H9 (cell line): ENCODE measurements at regions not wholly inside any gene's neighbourhood (a gene's known extent, or its start where the extent isn't known, plus 50 kb on each side); places are given as distances from the start of the nearest gene placed in this dataset.

Source experiments
- DNase-seq: peaks from one replicate; pipeline ENCODE4 v3.0.0-alpha.2; 2017
- H2AFZ ChIP-seq: one replicate; pipeline ENCODE4 v1.6.1; 2013; ENCODE audit warnings: mild to moderate bottlenecking, low read length, control low read depth, moderate library complexity
- H2AK5ac ChIP-seq: 2 replicates; pipeline ENCODE4 v1.6.1; 2013; ENCODE audit warnings: low read length, control low read depth, mixed read lengths; ENCODE audit not compliant: insufficient read length
- H2BK120ac ChIP-seq: one replicate; pipeline ENCODE4 v1.6.1; 2013; ENCODE audit warnings: low read depth, mild to moderate bottlenecking, low read length, control low read depth, inconsistent platforms; ENCODE audit not compliant: poor library complexity, severe bottlenecking
- H2BK12ac ChIP-seq: 2 replicates; pipeline ENCODE4 v1.6.1; 2013; ENCODE audit warnings: low read length, control low read depth, mixed read lengths, low read depth; ENCODE audit not compliant: insufficient read length
- H2BK15ac ChIP-seq: 2 replicates; pipeline ENCODE4 v1.6.1; 2013; ENCODE audit warnings: low read depth, low read length, control low read depth
- H2BK20ac ChIP-seq: one replicate; pipeline ENCODE4 v1.6.1; 2013; ENCODE audit warnings: low read depth, mild to moderate bottlenecking, low read length, control low read depth, inconsistent platforms; ENCODE audit not compliant: poor library complexity, severe bottlenecking
- H2BK5ac ChIP-seq: 2 replicates; pipeline ENCODE4 v1.6.1; 2013; ENCODE audit warnings: low read length, control low read depth, mixed read lengths; ENCODE audit not compliant: insufficient read length
- H3K14ac ChIP-seq: 2 replicates; pipeline ENCODE4 v1.6.1; 2013; ENCODE audit warnings: low read length, control low read depth; ENCODE audit not compliant: insufficient read depth
- H3K18ac ChIP-seq: 2 replicates; pipeline ENCODE4 v1.6.1; 2013; ENCODE audit warnings: low read depth, mild to moderate bottlenecking, mixed read lengths, low read length, control low read depth; ENCODE audit not compliant: insufficient read length
- H3K23ac ChIP-seq: 2 replicates; pipeline ENCODE4 v1.6.1; 2013; ENCODE audit warnings: low read length, control low read depth, mixed read lengths, low read depth; ENCODE audit not compliant: insufficient read length
- H3K23me2 ChIP-seq: 2 replicates; pipeline ENCODE4 v1.6.1; 2013; ENCODE audit warnings: low read depth, mild to moderate bottlenecking, mixed read lengths, low read length, control low read depth; ENCODE audit not compliant: insufficient read length, poor library complexity, severe bottlenecking
- H3K27ac ChIP-seq: 2 replicates; pipeline ENCODE4 v1.5.1; 2013; ENCODE audit warnings: low read length, control low read depth, mixed read lengths, low read depth; ENCODE audit not compliant: insufficient read length
- H3K27me3 ChIP-seq: 2 replicates; pipeline ENCODE4 v1.6.1; 2013; ENCODE audit warnings: low read length, control low read depth, inconsistent platforms; ENCODE audit not compliant: insufficient read depth
- H3K4ac ChIP-seq: 2 replicates; pipeline ENCODE4 v1.6.1; 2013; ENCODE audit warnings: low read depth, mild to moderate bottlenecking, control low read depth, inconsistent platforms, low read length, moderate library complexity
- H3K4me1 ChIP-seq: 2 replicates; pipeline ENCODE4 v1.6.1; 2013; ENCODE audit warnings: low read length, control low read depth, inconsistent platforms; ENCODE audit not compliant: insufficient read depth
- H3K4me2 ChIP-seq: 2 replicates; pipeline ENCODE4 v1.6.1; 2013; ENCODE audit warnings: low read length, control low read depth, mixed read lengths; ENCODE audit not compliant: insufficient read length, insufficient read depth
- H3K56ac ChIP-seq: 2 replicates; pipeline ENCODE4 v1.6.1; 2013; ENCODE audit warnings: low read depth, mild to moderate bottlenecking, mixed read lengths, low read length, control low read depth; ENCODE audit not compliant: insufficient read length
- H3K79me1 ChIP-seq: 2 replicates; pipeline ENCODE4 v1.6.1; 2013; ENCODE audit warnings: low read depth, mild to moderate bottlenecking, moderate library complexity, low read length, control low read depth, inconsistent platforms; ENCODE audit not compliant: insufficient read depth, poor library complexity, severe bottlenecking
- H3K79me2 ChIP-seq: 2 replicates; pipeline ENCODE4 v1.6.1; 2013; ENCODE audit warnings: low read length, control low read depth, inconsistent platforms; ENCODE audit not compliant: insufficient read depth
- H3K9ac ChIP-seq: 2 replicates; pipeline ENCODE4 v1.6.1; 2013; ENCODE audit warnings: low read length, control low read depth, mixed read lengths; ENCODE audit not compliant: insufficient read length; ENCODE audit errors: extremely low read depth
- H3K9me3 ChIP-seq: one replicate; pipeline ENCODE4 v1.6.1; 2013; ENCODE audit warnings: low read depth, low read length, inconsistent platforms; ENCODE audit not compliant: control insufficient read depth
- H3T11ph ChIP-seq: one replicate; pipeline ENCODE4 v1.6.1; 2013; ENCODE audit warnings: mild to moderate bottlenecking, low read length, control low read depth, inconsistent platforms
- H4K20me1 ChIP-seq: one replicate; pipeline ENCODE4 v1.6.1; 2013; ENCODE audit not compliant: control insufficient read depth, insufficient read length, insufficient read depth
- H4K5ac ChIP-seq: 2 replicates; pipeline ENCODE4 v1.6.1; 2013; ENCODE audit warnings: low read depth, mild to moderate bottlenecking, mixed read lengths, low read length, control low read depth; ENCODE audit not compliant: insufficient read length
- H4K8ac ChIP-seq: replicated peaks from 2 replicates; pipeline ENCODE4 v1.6.1; 2013; ENCODE audit warnings: low read length, control low read depth, mixed read lengths, low read depth; ENCODE audit not compliant: insufficient read length
- H4K91ac ChIP-seq: 2 replicates; pipeline ENCODE4 v1.6.1; 2013; ENCODE audit warnings: low read depth, mild to moderate bottlenecking, moderate library complexity, mixed read lengths, low read length, control low read depth; ENCODE audit not compliant: insufficient read length
- H3K27ac Mint-ChIP-seq, 3 experiments: 2 replicates in 2 of 3; 3 replicates in 1 of 3; pipeline ENCODE4 v1.8.0; 2020 to 2021; ENCODE audit warnings: mixed read lengths in 3 of 3, mild to moderate bottlenecking in 1 of 3, moderate library complexity in 1 of 3
- H3K27me3 Mint-ChIP-seq: 2 replicates; pipeline ENCODE4 v1.8.0; 2021; ENCODE audit warnings: low read depth, mild to moderate bottlenecking, moderate library complexity, mixed read lengths
- H3K36me3 Mint-ChIP-seq, 3 experiments: 2 replicates in 2 of 3; 3 replicates in 1 of 3; pipeline ENCODE4 v1.8.0; 2020 to 2021; ENCODE audit warnings: low read depth in 3 of 3, mixed read lengths in 3 of 3; ENCODE audit not compliant: insufficient read depth in 1 of 3
- H3K4me1 Mint-ChIP-seq, 2 experiments: 2 replicates each; pipeline ENCODE4 v1.8.0; 2020; ENCODE audit warnings: mixed read lengths in 2 of 2
- H3K4me3 Mint-ChIP-seq, 2 experiments: 2 replicates in 1 of 2; 3 replicates in 1 of 2; pipeline ENCODE4 v1.8.0; 2020 to 2021; ENCODE audit warnings: mild to moderate bottlenecking in 2 of 2, mixed read lengths in 2 of 2, moderate library complexity in 1 of 2
- H3K9me3 Mint-ChIP-seq, 2 experiments: 2 replicates in 1 of 2; 3 replicates in 1 of 2; pipeline ENCODE4 v1.8.0; 2020; ENCODE audit warnings: mild to moderate bottlenecking in 2 of 2, mixed read lengths in 2 of 2, moderate library complexity in 1 of 2
- CTCF ChIP-seq: fragments of 200-600 bp; sonication (generic); conservative IDR thresholded peaks from 3 replicates; pipeline ENCODE4 v1.8.0; 2021; ENCODE audit warnings: antibody characterized with exemption, mild to moderate bottlenecking
- WGBS: extraction: QIAGEN DNeasy Blood & Tissue Kit; methylation state at CpG from one replicate; pipeline ENCODE4 v1.1.7; 2013; ENCODE audit warnings: missing lambda C conversion rate, low lambda C conversion rate, mixed read lengths; ENCODE audit not compliant: insufficient read length; ENCODE audit errors: extremely low coverage; 5-methylcytosine and 5-hydroxymethylcytosine counted together

- no peaks in the 10 kb centered on the region for H3K9me3 ChIP-seq
- H3K4ac ChIP-seq: no peak overlapping the region
- no peak overlapping the region for H3K23ac ChIP-seq
- no peaks in the 10 kb centered on the region for H4K20me1 ChIP-seq
- no peak for TF ChIP-seq CTCF
- H3K79me1 ChIP-seq: no peaks in the 10 kb centered on the region
- no peak overlapping the region for H3K14ac ChIP-seq
- H2BK5ac ChIP-seq: no peak overlapping the region
- H3K4me1 ChIP-seq: peaks cover 5% of the 10 kb centered on the region
- H2BK120ac ChIP-seq: no peak overlapping the region
- no peak overlapping the region for H3K56ac ChIP-seq
- H3K4me2 ChIP-seq: no peak overlapping the region
- H2AFZ ChIP-seq: no peak overlapping the region
- no peak overlapping the region for H2BK12ac ChIP-seq
- H2BK20ac ChIP-seq: no peak overlapping the region
- no peak overlapping the region for H4K91ac ChIP-seq
- H3K23me2 ChIP-seq: no peaks in the 10 kb centered on the region
- no CpG with 5 or more reads among the region's 4 CpGs for WGBS
- H3K18ac ChIP-seq: no peak overlapping the region
- Mint-ChIP-seq H3K36me3 (no peaks in the 10 kb centered on the region), H3K9me3 (no peaks in the 10 kb centered on the region), H3K4me1 (peaks cover 27 to 32% of the 10 kb centered on the region in 2 experiments), H3K27ac (no peak overlapping the region), H3K4me3 (no peak overlapping the region), H3K27me3 (no peaks in the 10 kb centered on the region)
- no peak for DNase-seq
- no peak overlapping the region for H3T11ph ChIP-seq
- no peak overlapping the region for H3K9ac ChIP-seq
- no peak overlapping the region for H3K27ac ChIP-seq
- H2BK15ac ChIP-seq: no peak overlapping the region
- no peak overlapping the region for H2AK5ac ChIP-seq
- H4K8ac ChIP-seq: no peak overlapping the region
- H3K27me3 ChIP-seq: no peaks in the 10 kb centered on the region
- H3K79me2 ChIP-seq: no peaks in the 10 kb centered on the region
- no peak overlapping the region for H4K5ac ChIP-seq
These were observed 73.9 kb upstream of the PLEKHA5 start for GRCh38 chr12:19055589-19055988.
